ENCODE measurements at regions not wholly inside any gene's neighbourhood (a gene's known extent, or its start where the extent isn't known, plus 50 kb on each side); places are given as distances from the start of the nearest gene placed in this dataset.

GRCh38 chr6:155517294-155517693 lies 61.7 kb upstream of the NOX3 start:
- Histone ChIP-seq H3K4me1 (ENCODE audit: control insufficient read depth in 1 of 2, insufficient read depth in 2 of 2, low read length in 2 of 2) (no peaks in the 10 kb centered on the region), H3K9ac (ENCODE audit: low read length) (no peak overlapping the region), H3K79me2 (ENCODE audit: insufficient read depth, low read length) (no peaks in the 10 kb centered on the region), H3K9me2 (ENCODE audit: insufficient read depth) (peaks cover 3% of the 10 kb centered on the region; the same call in 1 of the 2 replicates), H2AFZ (ENCODE audit: low read depth, low read length, poor library complexity, severe bottlenecking) (no peak overlapping the region), H3K27ac (ENCODE audit: low read depth, low read length) (no peak overlapping the region), H3K36me3 (ENCODE audit: control insufficient read depth in 1 of 2, insufficient read depth in 2 of 2, low read length in 2 of 2) (no peaks in the 10 kb centered on the region), H3K9me3 (ENCODE audit: control insufficient read depth in 1 of 2, insufficient read depth in 1 of 2, low read depth in 1 of 2, low read length in 2 of 2) (no peaks in the 10 kb centered on the region), H3K4me3 (replicated peaks in 1 of 2; ENCODE audit: low read depth in 1 of 2, low read length in 2 of 2) (no peak overlapping the region), H3K27me3 (ENCODE audit: insufficient read depth, low read length) (no peaks in the 10 kb centered on the region), H4K20me1 (ENCODE audit: insufficient read depth) (no peaks in the 10 kb centered on the region), H3K4me2 (ENCODE audit: low read length) (no peak overlapping the region)
- BruUV-seq (replicated peaks) = no TSS peak
- DNase-seq (ENCODE audit: low read depth, low spot score) = no peak
- POLR2A ChIA-PET = no interaction called here
- TF ChIP-seq ZFX (IDR thresholded peaks at IDR 0.05) (no peak), TCF7L2 (IDR thresholded peaks at IDR 0.05; ENCODE audit: borderline replicate concordance, extremely low read depth, insufficient read depth, insufficient read length) (no peak), POLR2AphosphoS5 (IDR thresholded peaks at IDR 0.05; ENCODE audit: low read depth, low read length) (no peak), ZBTB33 (IDR thresholded peaks at IDR 0.05; ENCODE audit: extremely low read depth, insufficient replicate concordance, low read length) (no peak), EZH2phosphoT487 (IDR thresholded peaks at IDR 0.05; ENCODE audit: borderline replicate concordance) (no peak), CBX3 (IDR thresholded peaks at IDR 0.05; ENCODE audit: low read depth) (no peak), ATF3 (IDR thresholded peaks at IDR 0.05) (no peak), YY1 (IDR thresholded peaks at IDR 0.05; ENCODE audit: extremely low read depth, insufficient replicate concordance, low read depth, low read length) (no peak), MAX (IDR thresholded peaks at IDR 0.05) (no peak), SIN3A (IDR thresholded peaks at IDR 0.05; ENCODE audit: low read depth) (no peak), POLR2A (IDR thresholded peaks at IDR 0.05; ENCODE audit: borderline replicate concordance, extremely low read depth, insufficient read depth, insufficient read length) (no peak)
- intact Hi-C loops (cut with micrococcal nuclease) = no loop called here
- CTCF ChIA-PET = no interaction called here
- ATAC-seq = no peak
- RAD21 ChIA-PET (ENCODE audit: low non-redundant PET in 1 of 2, low total read pairs in 2 of 2, uncharacterized antibody in 2 of 2, unreplicated experiment in 2 of 2) = no interaction called here
